ENCODE measurements at regions not wholly inside any gene's neighbourhood (a gene's known extent, or its start where the extent isn't known, plus 50 kb on each side); places are given as distances from the start of the nearest gene placed in this dataset.

GRCh38 chr4:59039046-59039445 lies 1928.9 kb upstream of the IGFBP7 start:
- TF ChIP-seq, protein P1, sequence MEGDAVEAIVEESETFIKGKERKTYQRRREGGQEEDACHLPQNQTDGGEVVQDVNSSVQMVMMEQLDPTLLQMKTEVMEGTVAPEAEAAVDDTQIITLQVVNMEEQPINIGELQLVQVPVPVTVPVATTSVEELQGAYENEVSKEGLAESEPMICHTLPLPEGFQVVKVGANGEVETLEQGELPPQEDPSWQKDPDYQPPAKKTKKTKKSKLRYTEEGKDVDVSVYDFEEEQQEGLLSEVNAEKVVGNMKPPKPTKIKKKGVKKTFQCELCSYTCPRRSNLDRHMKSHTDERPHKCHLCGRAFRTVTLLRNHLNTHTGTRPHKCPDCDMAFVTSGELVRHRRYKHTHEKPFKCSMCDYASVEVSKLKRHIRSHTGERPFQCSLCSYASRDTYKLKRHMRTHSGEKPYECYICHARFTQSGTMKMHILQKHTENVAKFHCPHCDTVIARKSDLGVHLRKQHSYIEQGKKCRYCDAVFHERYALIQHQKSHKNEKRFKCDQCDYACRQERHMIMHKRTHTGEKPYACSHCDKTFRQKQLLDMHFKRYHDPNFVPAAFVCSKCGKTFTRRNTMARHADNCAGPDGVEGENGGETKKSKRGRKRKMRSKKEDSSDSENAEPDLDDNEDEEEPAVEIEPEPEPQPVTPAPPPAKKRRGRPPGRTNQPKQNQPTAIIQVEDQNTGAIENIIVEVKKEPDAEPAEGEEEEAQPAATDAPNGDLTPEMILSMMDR (conservative IDR thresholded peaks at IDR 0.05; ENCODE audit: low read depth, low read length) = no peak
- TF ChIP-seq EZH2 (IDR thresholded peaks at IDR 0.05; ENCODE audit: borderline replicate concordance, low read depth, low read length, poor library complexity, severe bottlenecking) = no peak
